ENCODE measurements at regions not wholly inside any gene's neighbourhood (a gene's known extent, or its start where the extent isn't known, plus 50 kb on each side); places are given as distances from the start of the nearest gene placed in this dataset.

GRCh38 chr4:1500966-1501753, 94.9 kb upstream of the NKX1-1 start:
- no peak for TF ChIP-seq CTCF (IDR thresholded peaks at IDR 0.05)
- no peak for TF ChIP-seq EZH2 (IDR thresholded peaks at IDR 0.05; ENCODE audit: borderline replicate concordance, insufficient read depth, low read depth, low read length, poor library complexity, severe bottlenecking)
